Endothelial cell (in vitro differentiated cells): ENCODE measurements at regions not wholly inside any gene's neighbourhood (a gene's known extent, or its start where the extent isn't known, plus 50 kb on each side); places are given as distances from the start of the nearest gene placed in this dataset.
"Not testable (repeated sequence)": the region's sequence is repeated elsewhere in the genome, so short reads cannot be mapped to it uniquely, and the experiment has no call there.

Experiments used
- DNase-seq: peaks from one replicate; pipeline ENCODE4 v3.0.0; 2021; ENCODE audit warnings: low spot score
- H3K27ac Mint-ChIP-seq: one replicate; pipeline ENCODE4 v1.8.0; 2021; ENCODE audit warnings: mixed read lengths, inconsistent platforms; ENCODE audit not compliant: unreplicated experiment
- H3K27me3 Mint-ChIP-seq: one replicate; pipeline ENCODE4 v1.8.0; 2021; ENCODE audit warnings: mild to moderate bottlenecking, moderate library complexity, mixed read lengths, inconsistent platforms; ENCODE audit not compliant: unreplicated experiment
- H3K36me3 Mint-ChIP-seq: one replicate; pipeline ENCODE4 v1.8.0; 2021; ENCODE audit warnings: mild to moderate bottlenecking, low read depth, mixed read lengths, inconsistent platforms; ENCODE audit not compliant: unreplicated experiment
- H3K4me1 Mint-ChIP-seq: one replicate; pipeline ENCODE4 v1.8.0; 2021; ENCODE audit warnings: mild to moderate bottlenecking, mixed read lengths, inconsistent platforms; ENCODE audit not compliant: unreplicated experiment
- H3K4me3 Mint-ChIP-seq: one replicate; pipeline ENCODE4 v1.8.0; 2021; ENCODE audit warnings: mild to moderate bottlenecking, mixed read lengths, inconsistent platforms; ENCODE audit not compliant: unreplicated experiment
- H3K9me3 Mint-ChIP-seq: one replicate; pipeline ENCODE4 v1.8.0; 2021; ENCODE audit warnings: mixed read lengths, inconsistent platforms; ENCODE audit not compliant: unreplicated experiment
- CTCF ChIP-seq: fragments of 200-600 bp; sonication (generic); IDR thresholded peaks from one replicate; pipeline ENCODE4 v1.5.0; 2021; ENCODE audit warnings: antibody characterized with exemption; ENCODE audit not compliant: unreplicated experiment

GRCh38 chr16:54734156-54734555, 196.5 kb upstream of the IRX5 start:
- H3K4me3 Mint-ChIP-seq, result no peak overlapping the region
- no peaks in the 10 kb centered on the region for H3K27me3 Mint-ChIP-seq
- no peaks in the 10 kb centered on the region for H3K4me1 Mint-ChIP-seq
- no peak for DNase-seq
- no peak for TF ChIP-seq CTCF
- no peak overlapping the region for H3K27ac Mint-ChIP-seq
- H3K36me3 Mint-ChIP-seq, result no peaks in the 10 kb centered on the region
- no peaks in the 10 kb centered on the region for H3K9me3 Mint-ChIP-seq

GRCh38 chr16:54727696-54728095, 203.0 kb upstream of the IRX5 start:
- DNase-seq, H3K36me3 Mint-ChIP-seq, H3K27me3 Mint-ChIP-seq, H3K4me3 Mint-ChIP-seq, H3K4me1 Mint-ChIP-seq, H3K27ac Mint-ChIP-seq, H3K9me3 Mint-ChIP-seq: not testable (repeated sequence)

- H3K9me3 Mint-ChIP-seq, result no peaks in the 10 kb centered on the region
- H3K4me3 Mint-ChIP-seq, result no peak overlapping the region
- H3K4me1 Mint-ChIP-seq, result no peaks in the 10 kb centered on the region
- TF ChIP-seq CTCF, result no peak
- DNase-seq, result no peak
- H3K36me3 Mint-ChIP-seq, result no peaks in the 10 kb centered on the region
- H3K27ac Mint-ChIP-seq, result no peak overlapping the region
- no peaks in the 10 kb centered on the region for H3K27me3 Mint-ChIP-seq
These were observed 206.2 kb upstream of the IRX5 start for GRCh38 chr16:54724346-54724925.

GRCh38 chr16:54722210-54722676, 208.4 kb upstream of the IRX5 start:
- DNase-seq, result no peak
- H3K36me3 Mint-ChIP-seq, result no peaks in the 10 kb centered on the region
- H3K4me3 Mint-ChIP-seq, result no peak overlapping the region
- H3K27ac Mint-ChIP-seq, result no peak overlapping the region
- no peaks in the 10 kb centered on the region for H3K4me1 Mint-ChIP-seq
- TF ChIP-seq CTCF, result no peak
- no peaks in the 10 kb centered on the region for H3K9me3 Mint-ChIP-seq
- no peaks in the 10 kb centered on the region for H3K27me3 Mint-ChIP-seq

- Mint-ChIP-seq H3K9me3 (no peaks in the 10 kb centered on the region), H3K36me3 (no peaks in the 10 kb centered on the region), H3K4me3 (no peak overlapping the region), H3K4me1 (no peaks in the 10 kb centered on the region), H3K27ac (no peak overlapping the region), H3K27me3 (no peaks in the 10 kb centered on the region)
- DNase-seq, result no peak
- TF ChIP-seq CTCF, result no peak
These were observed 210.4 kb upstream of the IRX5 start for GRCh38 chr16:54720259-54720658.
